Naive B cell (primary cell): ENCODE measurements at regions not wholly inside any gene's neighbourhood (a gene's known extent, or its start where the extent isn't known, plus 50 kb on each side); places are given as distances from the start of the nearest gene placed in this dataset.

Experiments
- ATAC-seq, 2 donors: fragments of 150-1000 bp; cut with Tn5 transposase; 2 replicates each; pipeline ENCODE4 v1.10.0; 2021; ENCODE audit warnings: low read depth in 2 of 2, mild to moderate bottlenecking in 2 of 2, moderate library complexity in 2 of 2
- DNase-seq: peaks from one replicate; pipeline ENCODE4 v3.0.0; 2022
- H3K27ac Mint-ChIP-seq, 6 donors: one replicate each; pipeline ENCODE4 v1.8.0; 2020 to 2022; ENCODE audit warnings: mild to moderate bottlenecking in 6 of 6, mixed read lengths in 6 of 6, moderate library complexity in 5 of 6, inconsistent platforms in 2 of 6
- H3K27me3 Mint-ChIP-seq, 3 donors: one replicate each; pipeline ENCODE4 v1.8.0; 2021 to 2022; ENCODE audit warnings: mixed read lengths in 3 of 3, mild to moderate bottlenecking in 1 of 3
- H3K36me3 Mint-ChIP-seq, 2 donors: one replicate each; pipeline ENCODE4 v1.8.0; 2020 to 2022; ENCODE audit warnings: mixed read lengths in 2 of 2, inconsistent platforms in 1 of 2, mild to moderate bottlenecking in 1 of 2
- H3K4me1 Mint-ChIP-seq, 3 donors: one replicate each; pipeline ENCODE4 v1.8.0; 2020 to 2022; ENCODE audit warnings: mixed read lengths in 3 of 3, inconsistent platforms in 1 of 3, mild to moderate bottlenecking in 1 of 3, moderate library complexity in 1 of 3
- H3K4me3 Mint-ChIP-seq, 8 donors: one replicate each; pipeline ENCODE4 v1.8.0; 2020 to 2022; ENCODE audit warnings: mild to moderate bottlenecking in 8 of 8, mixed read lengths in 8 of 8, moderate library complexity in 8 of 8, inconsistent platforms in 2 of 8
- H3K9me3 Mint-ChIP-seq, 7 donors: one replicate each; pipeline ENCODE4 v1.8.0; 2020 to 2022; ENCODE audit warnings: mixed read lengths in 7 of 7, mild to moderate bottlenecking in 5 of 7, inconsistent platforms in 2 of 7, moderate library complexity in 1 of 7

- ATAC-seq (no peak), DNase-seq (no peak)
- Mint-ChIP-seq H3K4me1 (no peaks in the 10 kb centered on the region), H3K27ac (no peak overlapping the region), H3K9me3 (no peaks in the 10 kb centered on the region), H3K4me3 (no peak overlapping the region), H3K27me3 (peaks cover 0 to 8% (median 0%) of the 10 kb centered on the region in 3 donors), H3K36me3 (no peaks in the 10 kb centered on the region)
Observed at GRCh38 chr12:66945189-66945817, 266.4 kb upstream of the GRIP1 start.

DNA sequence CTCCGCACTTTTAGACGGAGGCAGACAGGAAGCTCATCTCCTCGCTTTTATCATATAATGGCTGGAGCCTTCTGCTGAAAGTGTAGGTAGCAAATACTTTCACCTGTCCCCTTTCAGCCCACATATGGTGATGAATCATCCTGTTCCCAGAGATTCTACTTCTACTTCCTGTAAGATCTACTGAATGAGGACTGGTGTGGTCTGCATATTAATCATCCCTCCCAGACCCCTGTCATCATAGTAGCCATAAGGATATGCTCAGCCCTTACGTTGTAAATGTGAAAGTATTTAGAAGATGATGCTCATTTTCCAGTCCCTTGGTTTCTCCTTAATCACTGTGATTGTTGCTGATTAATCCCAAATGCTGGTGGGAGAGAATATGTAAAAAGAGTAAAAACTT is 268.2 kb upstream of the GRIP1 start:
- no peaks in the 10 kb centered on the region for H3K4me1 Mint-ChIP-seq
- H3K36me3 Mint-ChIP-seq: no peaks in the 10 kb centered on the region
- H3K4me3 Mint-ChIP-seq: no peak overlapping the region
- no peak for DNase-seq
- ATAC-seq: no peak
- no peaks in the 10 kb centered on the region for H3K9me3 Mint-ChIP-seq
- H3K27me3 Mint-ChIP-seq: peaks cover 0 to 13% (median 8%) of the 10 kb centered on the region in 3 donors
- no peak overlapping the region for H3K27ac Mint-ChIP-seq

DNA sequence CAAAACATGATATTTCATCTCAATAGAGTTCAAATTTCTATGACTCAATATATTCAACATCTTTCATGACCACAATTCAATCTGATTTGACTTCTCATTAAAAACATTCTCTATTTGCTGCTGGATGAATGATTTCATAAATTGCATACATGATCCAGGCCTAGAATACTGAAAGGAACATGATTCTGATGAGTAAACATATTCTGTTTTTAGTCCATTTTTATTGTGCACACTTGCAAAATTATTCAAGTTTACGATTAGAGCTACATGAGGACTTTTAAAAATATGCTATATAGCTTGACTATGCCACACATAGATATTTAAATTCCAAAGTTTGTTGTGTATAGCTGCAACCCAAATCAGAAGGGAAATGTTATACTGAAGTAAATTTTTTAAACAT is 273.8 kb upstream of the GRIP1 start:
- DNase-seq (no peak), ATAC-seq (no peak)
- Mint-ChIP-seq H3K27me3 (peaks cover 0 to 14% (median 6%) of the 10 kb centered on the region in 3 donors), H3K4me1 (no peaks in the 10 kb centered on the region), H3K36me3 (no peaks in the 10 kb centered on the region), H3K4me3 (no peak overlapping the region), H3K9me3 (no peaks in the 10 kb centered on the region), H3K27ac (no peak overlapping the region)

DNA sequence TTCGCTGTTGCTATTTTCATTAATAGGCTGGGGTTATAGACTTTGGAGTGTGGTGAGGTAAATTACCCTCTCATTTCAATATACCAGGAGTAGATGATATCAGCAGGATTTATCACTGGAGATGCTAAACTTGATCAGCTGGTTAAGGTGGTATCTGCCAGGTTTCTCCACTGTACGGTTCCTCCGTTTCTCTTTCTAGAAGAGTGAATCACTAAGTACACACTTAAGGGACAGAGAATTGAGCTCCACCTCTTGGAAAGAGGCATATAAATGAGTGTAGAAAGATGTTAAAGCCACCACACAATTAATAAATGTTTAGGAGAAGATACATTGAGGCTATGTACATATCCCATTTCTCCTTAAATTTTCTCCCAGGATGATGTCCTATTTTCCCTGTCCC is 277.4 kb upstream of the GRIP1 start:
- Mint-ChIP-seq H3K4me3 (no peak overlapping the region), H3K36me3 (no peaks in the 10 kb centered on the region), H3K4me1 (no peaks in the 10 kb centered on the region), H3K27me3 (peaks cover 0 to 9% (median 3%) of the 10 kb centered on the region in 3 donors), H3K27ac (no peak overlapping the region), H3K9me3 (no peaks in the 10 kb centered on the region)
- DNase-seq: no peak
- ATAC-seq: no peak

DNA sequence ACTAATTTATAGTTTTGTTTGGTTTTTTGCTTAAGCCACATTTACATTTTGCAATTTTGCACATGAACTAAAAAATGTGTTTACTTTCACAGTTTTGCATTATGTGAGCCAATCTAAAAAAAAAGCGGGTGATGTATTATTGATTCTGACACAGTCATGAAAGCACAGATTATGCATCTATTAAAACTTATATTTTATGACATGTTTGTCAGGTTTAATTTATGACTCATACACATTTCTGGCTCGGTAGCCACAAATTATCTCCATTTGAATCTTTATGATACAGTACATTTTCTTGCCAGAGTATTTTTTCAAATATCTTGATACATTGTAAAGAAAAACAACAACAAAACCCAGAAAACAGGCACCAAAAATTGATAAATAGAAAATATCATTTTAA is 280.4 kb upstream of the GRIP1 start:
- H3K9me3 Mint-ChIP-seq: no peaks in the 10 kb centered on the region
- H3K27ac Mint-ChIP-seq: no peak overlapping the region
- H3K4me1 Mint-ChIP-seq: no peaks in the 10 kb centered on the region
- H3K4me3 Mint-ChIP-seq: no peak overlapping the region
- peaks cover 0 to 3% (median 0%) of the 10 kb centered on the region in 3 donors for H3K27me3 Mint-ChIP-seq
- H3K36me3 Mint-ChIP-seq: no peaks in the 10 kb centered on the region
- no peak for ATAC-seq
- no peak for DNase-seq

DNA sequence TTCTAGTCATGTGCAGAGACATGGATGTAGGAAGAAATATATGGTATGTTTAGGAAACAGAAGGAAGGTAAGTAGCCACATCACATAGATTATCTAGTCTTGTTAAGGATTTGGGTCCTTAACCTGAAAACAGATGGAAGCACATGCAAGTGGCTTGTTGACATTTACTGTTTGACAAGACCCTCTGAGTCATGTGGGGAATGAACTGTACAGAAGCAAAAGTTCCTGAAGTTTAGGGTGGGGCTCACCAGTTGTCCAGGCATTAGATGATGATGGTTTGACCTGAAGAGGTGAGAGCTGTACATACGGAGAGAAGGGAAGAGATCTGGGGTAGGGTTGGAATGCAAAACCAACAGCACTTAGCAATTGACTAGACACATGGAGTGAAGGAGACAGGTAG is 281.1 kb upstream of the GRIP1 start:
- H3K27ac Mint-ChIP-seq: no peak overlapping the region
- H3K4me1 Mint-ChIP-seq: no peaks in the 10 kb centered on the region
- ATAC-seq (no peak), DNase-seq (no peak)
- peaks cover 0 to 3% (median 0%) of the 10 kb centered on the region in 3 donors for H3K27me3 Mint-ChIP-seq
- H3K4me3 Mint-ChIP-seq: no peak overlapping the region
- no peaks in the 10 kb centered on the region for H3K36me3 Mint-ChIP-seq
- H3K9me3 Mint-ChIP-seq: no peaks in the 10 kb centered on the region

DNA sequence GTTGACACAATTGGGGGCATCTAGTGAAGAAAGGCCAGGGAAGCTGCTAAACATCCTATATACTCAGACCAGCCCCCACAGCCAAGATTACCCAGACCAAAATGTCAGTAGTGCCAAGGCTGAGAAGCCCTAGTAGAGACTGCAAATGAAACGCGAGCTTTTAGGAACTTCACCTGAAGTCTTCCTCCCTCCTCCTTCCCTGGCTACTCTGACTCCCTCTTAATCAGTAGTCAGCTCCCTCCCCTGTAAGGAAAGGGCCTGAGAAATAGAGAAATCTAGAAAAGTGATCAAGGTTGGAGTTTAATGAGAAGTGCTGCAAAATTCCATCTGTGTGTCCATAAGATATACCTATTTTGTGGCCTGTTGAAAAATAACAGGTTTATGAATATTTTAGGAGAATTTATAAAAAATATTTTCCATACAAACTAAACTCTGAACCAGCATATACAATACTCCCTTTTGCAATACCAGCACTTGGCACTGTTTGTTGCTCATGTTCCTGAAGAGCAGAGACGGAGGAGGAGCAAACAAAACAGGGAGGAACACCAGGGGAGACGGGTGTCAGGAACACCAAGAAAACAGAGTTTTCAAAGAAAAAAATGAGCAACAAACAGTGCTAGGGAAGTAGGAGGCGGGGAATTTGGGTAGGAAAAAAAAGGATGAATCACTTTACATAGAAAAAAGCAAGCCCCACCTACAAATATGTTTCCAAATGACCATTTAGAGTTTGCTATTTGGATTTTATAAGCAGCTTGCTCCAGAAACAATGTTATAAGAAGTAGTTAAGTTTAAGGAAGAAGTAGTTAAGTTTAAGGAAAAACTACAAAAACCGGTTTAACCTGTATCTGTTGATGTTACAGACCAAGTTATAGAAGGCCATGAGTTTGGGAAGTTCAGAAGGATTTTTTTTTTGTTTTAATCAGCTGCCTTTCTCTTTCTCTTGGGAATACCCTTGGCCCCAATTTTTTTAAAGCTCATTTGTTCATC is 282.1 kb upstream of the GRIP1 start:
- Mint-ChIP-seq H3K27me3 (peaks cover 0 to 3% (median 0%) of the 10 kb centered on the region in 3 donors), H3K4me1 (no peaks in the 10 kb centered on the region), H3K36me3 (no peaks in the 10 kb centered on the region), H3K9me3 (no peaks in the 10 kb centered on the region), H3K4me3 (no peak overlapping the region), H3K27ac (no peak overlapping the region)
- ATAC-seq (no peak), DNase-seq (no peak)

GRCh38 chr12:66962290-66962689 is 283.4 kb upstream of the GRIP1 start:
- DNase-seq: no peak
- no peaks in the 10 kb centered on the region for H3K9me3 Mint-ChIP-seq
- no peak overlapping the region for H3K4me3 Mint-ChIP-seq
- H3K36me3 Mint-ChIP-seq: no peaks in the 10 kb centered on the region
- H3K4me1 Mint-ChIP-seq: no peaks in the 10 kb centered on the region
- H3K27me3 Mint-ChIP-seq: peaks cover 0 to 3% (median 0%) of the 10 kb centered on the region in 3 donors
- H3K27ac Mint-ChIP-seq: no peak overlapping the region
- ATAC-seq: no peak

- H3K4me3 Mint-ChIP-seq: no peak overlapping the region
- no peak overlapping the region for H3K27ac Mint-ChIP-seq
Observed at GRCh38 chr12:66963901-66964300, 285.0 kb upstream of the GRIP1 start.

DNA sequence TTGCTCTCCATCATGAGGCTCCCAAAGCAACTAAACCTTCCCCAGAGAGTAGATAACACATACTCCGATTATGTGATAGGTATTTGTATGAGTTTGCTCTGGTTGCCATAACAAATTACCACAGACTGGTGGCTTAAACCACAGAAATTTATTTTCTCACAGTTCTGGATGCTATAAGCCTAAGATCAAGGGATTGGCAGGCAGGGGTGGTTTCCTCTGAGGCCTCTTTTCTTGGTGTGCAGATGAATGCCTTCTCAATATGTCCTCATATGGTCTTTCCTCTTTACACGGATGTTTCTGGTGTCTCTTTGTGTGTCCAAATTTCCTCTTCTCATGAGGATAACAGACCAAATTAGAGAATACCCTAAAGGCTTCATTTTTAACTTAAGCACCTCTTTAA is 285.8 kb upstream of the GRIP1 start:
- H3K27ac Mint-ChIP-seq: peak overlapping the region in 1 of 6 donors; percentile 12
- no peak overlapping the region for H3K4me3 Mint-ChIP-seq
- H3K9me3 Mint-ChIP-seq: peaks cover 0 to 3% (median 0%) of the 10 kb centered on the region in 7 donors
- no peaks in the 10 kb centered on the region for H3K4me1 Mint-ChIP-seq
- no peak for ATAC-seq
- H3K27me3 Mint-ChIP-seq: peaks cover 0 to 6% (median under 1%) of the 10 kb centered on the region in 3 donors
- no peak for DNase-seq
- no peaks in the 10 kb centered on the region for H3K36me3 Mint-ChIP-seq

More at GRCh38 chr12:66963901-66964300, 285.0 kb upstream of the GRIP1 start:
- no peaks in the 10 kb centered on the region for H3K4me1 Mint-ChIP-seq
- DNase-seq (no peak), ATAC-seq (no peak)
- peaks cover 0 to 3% (median 0%) of the 10 kb centered on the region in 7 donors for H3K9me3 Mint-ChIP-seq
- H3K27me3 Mint-ChIP-seq: peaks cover 0 to 5% (median 0%) of the 10 kb centered on the region in 3 donors
- no peaks in the 10 kb centered on the region for H3K36me3 Mint-ChIP-seq

DNA sequence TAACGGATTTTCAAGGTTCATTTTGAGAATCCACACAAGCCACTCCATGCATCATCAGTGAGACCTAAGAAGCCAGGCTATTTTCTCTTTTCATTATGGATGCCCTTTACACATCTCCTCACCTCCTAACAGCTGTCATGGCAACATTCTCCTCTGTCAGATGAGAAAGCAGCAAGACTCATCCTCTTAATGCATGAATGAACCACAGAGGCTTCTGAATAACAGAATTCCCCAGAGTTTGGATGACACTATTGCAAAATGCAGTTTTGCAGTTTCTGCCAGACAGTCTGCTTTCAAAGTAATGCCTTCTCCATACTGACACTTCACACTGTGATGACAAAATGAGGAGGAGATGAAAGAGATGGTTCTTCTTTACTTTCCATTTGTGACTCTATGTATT is 286.7 kb upstream of the GRIP1 start:
- ATAC-seq (no peak), DNase-seq (no peak)
- peaks cover 0 to 5% (median 0%) of the 10 kb centered on the region in 7 donors for H3K9me3 Mint-ChIP-seq
- no peak overlapping the region for H3K27ac Mint-ChIP-seq
- H3K4me3 Mint-ChIP-seq: no peak overlapping the region
- no peaks in the 10 kb centered on the region for H3K36me3 Mint-ChIP-seq
- H3K4me1 Mint-ChIP-seq: no peaks in the 10 kb centered on the region
- H3K27me3 Mint-ChIP-seq: peaks cover 5 to 13% (median 5%) of the 10 kb centered on the region in 3 donors

- Mint-ChIP-seq H3K4me3 (no peak overlapping the region), H3K4me1 (no peaks in the 10 kb centered on the region), H3K36me3 (no peaks in the 10 kb centered on the region), H3K27ac (no peak overlapping the region), H3K9me3 (peaks cover 0 to 6% (median 0%) of the 10 kb centered on the region in 7 donors), H3K27me3 (peaks cover 12 to 32% (median 29%) of the 10 kb centered on the region in 3 donors)
- no peak for DNase-seq
- no peak for ATAC-seq
Observed at GRCh38 chr12:66971816-66972215, 292.9 kb upstream of the GRIP1 start.

DNA sequence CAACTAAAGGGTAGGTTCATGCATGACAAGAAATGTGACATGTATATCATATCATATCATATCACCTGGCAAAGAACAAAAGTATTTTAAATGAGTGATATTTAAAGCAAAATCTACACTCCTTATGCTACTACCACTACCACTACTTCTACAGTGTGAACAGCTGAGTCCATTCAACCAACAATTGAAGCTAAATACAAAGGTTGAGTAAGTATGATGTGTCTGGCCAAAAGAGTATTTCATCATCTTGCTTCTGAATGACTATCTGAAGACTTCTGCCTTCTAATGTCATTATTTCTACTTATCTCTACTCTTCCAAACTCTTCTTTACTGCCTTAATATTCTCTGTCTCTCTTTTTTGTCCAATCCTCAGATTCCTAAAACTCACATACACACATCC is 292.6 kb upstream of the CAND1 start:
- Mint-ChIP-seq H3K27ac (no peak overlapping the region), H3K4me1 (no peaks in the 10 kb centered on the region), H3K36me3 (no peaks in the 10 kb centered on the region), H3K4me3 (no peak overlapping the region), H3K9me3 (peaks cover 0 to 2% (median 0%) of the 10 kb centered on the region in 7 donors), H3K27me3 (peaks cover 3 to 40% (median 17%) of the 10 kb centered on the region in 3 donors)
- DNase-seq (no peak), ATAC-seq (no peak)

GRCh38 chr12:66978802-66979201 is 290.4 kb upstream of the CAND1 start:
- no peak for DNase-seq
- no peaks in the 10 kb centered on the region for H3K36me3 Mint-ChIP-seq
- no peak for ATAC-seq
- H3K4me3 Mint-ChIP-seq: no peak overlapping the region
- peaks cover 0 to 5% (median 0%) of the 10 kb centered on the region in 7 donors for H3K9me3 Mint-ChIP-seq
- H3K27me3 Mint-ChIP-seq: peaks cover 5 to 35% (median 7%) of the 10 kb centered on the region in 3 donors
- no peaks in the 10 kb centered on the region for H3K4me1 Mint-ChIP-seq
- no peak overlapping the region for H3K27ac Mint-ChIP-seq
